H9 (cell line): ENCODE measurements at regions not wholly inside any gene's neighbourhood (a gene's known extent, or its start where the extent isn't known, plus 50 kb on each side); places are given as distances from the start of the nearest gene placed in this dataset.

Source experiments
- DNase-seq: peaks from one replicate; pipeline ENCODE4 v3.0.0-alpha.2; 2017
- H2AFZ ChIP-seq: one replicate; pipeline ENCODE4 v1.6.1; 2013; ENCODE audit warnings: mild to moderate bottlenecking, low read length, control low read depth, moderate library complexity
- H2AK5ac ChIP-seq: 2 replicates; pipeline ENCODE4 v1.6.1; 2013; ENCODE audit warnings: low read length, control low read depth, mixed read lengths; ENCODE audit not compliant: insufficient read length
- H2BK120ac ChIP-seq: one replicate; pipeline ENCODE4 v1.6.1; 2013; ENCODE audit warnings: low read depth, mild to moderate bottlenecking, low read length, control low read depth, inconsistent platforms; ENCODE audit not compliant: poor library complexity, severe bottlenecking
- H2BK12ac ChIP-seq: 2 replicates; pipeline ENCODE4 v1.6.1; 2013; ENCODE audit warnings: low read length, control low read depth, mixed read lengths, low read depth; ENCODE audit not compliant: insufficient read length
- H2BK15ac ChIP-seq: 2 replicates; pipeline ENCODE4 v1.6.1; 2013; ENCODE audit warnings: low read depth, low read length, control low read depth
- H2BK20ac ChIP-seq: one replicate; pipeline ENCODE4 v1.6.1; 2013; ENCODE audit warnings: low read depth, mild to moderate bottlenecking, low read length, control low read depth, inconsistent platforms; ENCODE audit not compliant: poor library complexity, severe bottlenecking
- H2BK5ac ChIP-seq: 2 replicates; pipeline ENCODE4 v1.6.1; 2013; ENCODE audit warnings: low read length, control low read depth, mixed read lengths; ENCODE audit not compliant: insufficient read length
- H3K14ac ChIP-seq: 2 replicates; pipeline ENCODE4 v1.6.1; 2013; ENCODE audit warnings: low read length, control low read depth; ENCODE audit not compliant: insufficient read depth
- H3K18ac ChIP-seq: 2 replicates; pipeline ENCODE4 v1.6.1; 2013; ENCODE audit warnings: low read depth, mild to moderate bottlenecking, mixed read lengths, low read length, control low read depth; ENCODE audit not compliant: insufficient read length
- H3K23ac ChIP-seq: 2 replicates; pipeline ENCODE4 v1.6.1; 2013; ENCODE audit warnings: low read length, control low read depth, mixed read lengths, low read depth; ENCODE audit not compliant: insufficient read length
- H3K23me2 ChIP-seq: 2 replicates; pipeline ENCODE4 v1.6.1; 2013; ENCODE audit warnings: low read depth, mild to moderate bottlenecking, mixed read lengths, low read length, control low read depth; ENCODE audit not compliant: insufficient read length, poor library complexity, severe bottlenecking
- H3K27ac ChIP-seq: 2 replicates; pipeline ENCODE4 v1.5.1; 2013; ENCODE audit warnings: low read length, control low read depth, mixed read lengths, low read depth; ENCODE audit not compliant: insufficient read length
- H3K27me3 ChIP-seq: 2 replicates; pipeline ENCODE4 v1.6.1; 2013; ENCODE audit warnings: low read length, control low read depth, inconsistent platforms; ENCODE audit not compliant: insufficient read depth
- H3K4ac ChIP-seq: 2 replicates; pipeline ENCODE4 v1.6.1; 2013; ENCODE audit warnings: low read depth, mild to moderate bottlenecking, control low read depth, inconsistent platforms, low read length, moderate library complexity
- H3K4me1 ChIP-seq: 2 replicates; pipeline ENCODE4 v1.6.1; 2013; ENCODE audit warnings: low read length, control low read depth, inconsistent platforms; ENCODE audit not compliant: insufficient read depth
- H3K4me2 ChIP-seq: 2 replicates; pipeline ENCODE4 v1.6.1; 2013; ENCODE audit warnings: low read length, control low read depth, mixed read lengths; ENCODE audit not compliant: insufficient read length, insufficient read depth
- H3K56ac ChIP-seq: 2 replicates; pipeline ENCODE4 v1.6.1; 2013; ENCODE audit warnings: low read depth, mild to moderate bottlenecking, mixed read lengths, low read length, control low read depth; ENCODE audit not compliant: insufficient read length
- H3K79me1 ChIP-seq: 2 replicates; pipeline ENCODE4 v1.6.1; 2013; ENCODE audit warnings: low read depth, mild to moderate bottlenecking, moderate library complexity, low read length, control low read depth, inconsistent platforms; ENCODE audit not compliant: insufficient read depth, poor library complexity, severe bottlenecking
- H3K79me2 ChIP-seq: 2 replicates; pipeline ENCODE4 v1.6.1; 2013; ENCODE audit warnings: low read length, control low read depth, inconsistent platforms; ENCODE audit not compliant: insufficient read depth
- H3K9ac ChIP-seq: 2 replicates; pipeline ENCODE4 v1.6.1; 2013; ENCODE audit warnings: low read length, control low read depth, mixed read lengths; ENCODE audit not compliant: insufficient read length; ENCODE audit errors: extremely low read depth
- H3K9me3 ChIP-seq: one replicate; pipeline ENCODE4 v1.6.1; 2013; ENCODE audit warnings: low read depth, low read length, inconsistent platforms; ENCODE audit not compliant: control insufficient read depth
- H3T11ph ChIP-seq: one replicate; pipeline ENCODE4 v1.6.1; 2013; ENCODE audit warnings: mild to moderate bottlenecking, low read length, control low read depth, inconsistent platforms
- H4K20me1 ChIP-seq: one replicate; pipeline ENCODE4 v1.6.1; 2013; ENCODE audit not compliant: control insufficient read depth, insufficient read length, insufficient read depth
- H4K5ac ChIP-seq: 2 replicates; pipeline ENCODE4 v1.6.1; 2013; ENCODE audit warnings: low read depth, mild to moderate bottlenecking, mixed read lengths, low read length, control low read depth; ENCODE audit not compliant: insufficient read length
- H4K8ac ChIP-seq: replicated peaks from 2 replicates; pipeline ENCODE4 v1.6.1; 2013; ENCODE audit warnings: low read length, control low read depth, mixed read lengths, low read depth; ENCODE audit not compliant: insufficient read length
- H4K91ac ChIP-seq: 2 replicates; pipeline ENCODE4 v1.6.1; 2013; ENCODE audit warnings: low read depth, mild to moderate bottlenecking, moderate library complexity, mixed read lengths, low read length, control low read depth; ENCODE audit not compliant: insufficient read length
- H3K27ac Mint-ChIP-seq, 3 experiments: 2 replicates in 2 of 3; 3 replicates in 1 of 3; pipeline ENCODE4 v1.8.0; 2020 to 2021; ENCODE audit warnings: mixed read lengths in 3 of 3, mild to moderate bottlenecking in 1 of 3, moderate library complexity in 1 of 3
- H3K27me3 Mint-ChIP-seq: 2 replicates; pipeline ENCODE4 v1.8.0; 2021; ENCODE audit warnings: low read depth, mild to moderate bottlenecking, moderate library complexity, mixed read lengths
- H3K36me3 Mint-ChIP-seq, 3 experiments: 2 replicates in 2 of 3; 3 replicates in 1 of 3; pipeline ENCODE4 v1.8.0; 2020 to 2021; ENCODE audit warnings: low read depth in 3 of 3, mixed read lengths in 3 of 3; ENCODE audit not compliant: insufficient read depth in 1 of 3
- H3K4me1 Mint-ChIP-seq, 2 experiments: 2 replicates each; pipeline ENCODE4 v1.8.0; 2020; ENCODE audit warnings: mixed read lengths in 2 of 2
- H3K4me3 Mint-ChIP-seq, 2 experiments: 2 replicates in 1 of 2; 3 replicates in 1 of 2; pipeline ENCODE4 v1.8.0; 2020 to 2021; ENCODE audit warnings: mild to moderate bottlenecking in 2 of 2, mixed read lengths in 2 of 2, moderate library complexity in 1 of 2
- H3K9me3 Mint-ChIP-seq, 2 experiments: 2 replicates in 1 of 2; 3 replicates in 1 of 2; pipeline ENCODE4 v1.8.0; 2020; ENCODE audit warnings: mild to moderate bottlenecking in 2 of 2, mixed read lengths in 2 of 2, moderate library complexity in 1 of 2
- CTCF ChIP-seq: fragments of 200-600 bp; sonication (generic); conservative IDR thresholded peaks from 3 replicates; pipeline ENCODE4 v1.8.0; 2021; ENCODE audit warnings: antibody characterized with exemption, mild to moderate bottlenecking
- WGBS: extraction: QIAGEN DNeasy Blood & Tissue Kit; methylation state at CpG from one replicate; pipeline ENCODE4 v1.1.7; 2013; ENCODE audit warnings: missing lambda C conversion rate, low lambda C conversion rate, mixed read lengths; ENCODE audit not compliant: insufficient read length; ENCODE audit errors: extremely low coverage; 5-methylcytosine and 5-hydroxymethylcytosine counted together

GRCh38 chr1:36559061-36559460 lies 76.3 kb upstream of the CSF3R start:
- no peaks in the 10 kb centered on the region for H3K9me3 Mint-ChIP-seq
- peaks cover 25% of the 10 kb centered on the region for H3K27me3 Mint-ChIP-seq
- Histone ChIP-seq H3K27ac (no peak overlapping the region), H4K5ac (no peak overlapping the region), H3K18ac (no peak overlapping the region), H2BK12ac (no peak overlapping the region), H3K56ac (no peak overlapping the region), H3K79me1 (no peaks in the 10 kb centered on the region), H3K27me3 (no peaks in the 10 kb centered on the region), H3K14ac (no peak overlapping the region), H2BK120ac (no peak overlapping the region), H2AFZ (no peak overlapping the region), H2BK20ac (no peak overlapping the region), H4K91ac (no peak overlapping the region), H2BK15ac (no peak overlapping the region), H3K9ac (no peak overlapping the region), H3K23me2 (no peaks in the 10 kb centered on the region), H4K8ac (no peak overlapping the region), H2AK5ac (no peak overlapping the region), H3K4me2 (no peak overlapping the region), H3K4me1 (no peaks in the 10 kb centered on the region), H3K23ac (no peak overlapping the region), H3K9me3 (no peaks in the 10 kb centered on the region), H3T11ph (no peak overlapping the region), H4K20me1 (no peaks in the 10 kb centered on the region), H2BK5ac (no peak overlapping the region), H3K4ac (no peak overlapping the region), H3K79me2 (no peaks in the 10 kb centered on the region; the same call in 1 of the 2 replicates)
- no peaks in the 10 kb centered on the region for H3K36me3 Mint-ChIP-seq
- no peak overlapping the region for H3K27ac Mint-ChIP-seq
- no CpG with 5 or more reads among the region's 8 CpGs for WGBS
- TF ChIP-seq CTCF, result no peak
- H3K4me3 Mint-ChIP-seq, result no peak overlapping the region
- H3K4me1 Mint-ChIP-seq, result no peaks in the 10 kb centered on the region
- DNase-seq, result peak; percentile 17
